ENCODE measurements at regions not wholly inside any gene's neighbourhood (a gene's known extent, or its start where the extent isn't known, plus 50 kb on each side); places are given as distances from the start of the nearest gene placed in this dataset.

- intact Hi-C loops (cut with micrococcal nuclease): no loop called here
Measured at GRCh38 chr10:4494551-4494950, 331.5 kb upstream of the AKR1E2 start.

DNA sequence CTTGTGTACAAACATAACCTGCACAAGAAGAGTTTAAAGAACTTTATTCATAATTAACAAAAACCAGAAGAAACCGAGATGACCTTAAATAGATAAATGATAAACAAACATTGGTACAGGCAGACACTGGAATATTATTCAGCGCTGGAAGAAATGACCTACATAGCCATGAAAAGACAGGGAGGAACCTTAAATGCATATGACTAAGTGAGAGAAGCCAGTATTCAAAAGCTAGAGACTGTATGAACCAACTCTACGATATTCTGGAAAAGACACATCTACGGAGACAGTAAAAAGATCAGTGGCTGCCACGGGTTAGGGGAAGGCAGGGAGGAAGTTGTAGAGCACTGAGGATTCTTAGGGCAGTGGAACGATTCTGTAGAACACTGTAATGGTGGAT is 333.8 kb upstream of the AKR1E2 start:
- intact Hi-C loops (cut with micrococcal nuclease): no loop called here

DNA sequence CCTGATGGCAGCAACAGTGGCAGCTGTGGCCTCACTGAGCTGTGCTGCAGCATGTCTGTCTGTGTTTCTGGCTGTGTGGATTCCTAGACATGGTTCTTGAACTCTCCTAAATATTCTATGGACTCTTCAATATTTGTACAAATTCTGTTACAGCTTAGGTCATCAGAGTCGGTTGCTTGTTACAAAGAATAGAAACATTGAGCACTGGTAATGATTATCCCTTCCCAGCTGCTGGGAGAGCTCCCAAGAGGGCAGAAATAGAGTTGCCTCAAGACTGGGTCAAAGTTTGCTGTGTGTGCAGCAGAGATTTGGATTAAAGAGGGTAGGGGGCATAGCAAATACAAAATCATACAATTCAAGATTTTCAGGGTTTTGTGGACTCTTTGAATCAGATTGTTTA is 337.1 kb upstream of the AKR1E2 start:
- intact Hi-C loops (cut with micrococcal nuclease): no loop called here

- intact Hi-C loops (cut with micrococcal nuclease): no loop called here
Measured at GRCh38 chr10:4485636-4486035, 340.4 kb upstream of the AKR1E2 start.

GRCh38 chr10:4483811-4484210 is 342.2 kb upstream of the AKR1E2 start:
- intact Hi-C loops (cut with micrococcal nuclease): no loop called here

DNA sequence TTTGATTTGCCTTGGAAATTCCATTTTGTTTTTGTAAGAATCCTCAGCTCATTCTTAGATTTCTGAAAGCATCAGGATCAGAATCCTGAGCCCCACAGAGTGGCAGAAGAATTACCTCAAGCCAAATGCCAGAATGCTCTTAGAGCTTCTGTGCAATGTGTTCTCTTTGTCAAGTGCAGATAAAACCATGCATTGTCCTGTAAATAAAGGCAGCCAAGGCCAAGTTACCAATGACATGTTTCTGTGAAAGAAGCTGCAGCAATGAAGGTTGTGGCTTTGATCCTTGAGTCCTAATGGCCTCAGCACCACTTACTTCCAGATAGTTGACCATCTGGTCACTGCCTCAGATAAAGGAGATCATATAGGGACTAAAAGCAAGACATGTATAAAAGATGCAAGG is 343.3 kb upstream of the AKR1E2 start:
- intact Hi-C loops (cut with micrococcal nuclease): no loop called here

GRCh38 chr10:4481192-4481591 is 344.8 kb upstream of the AKR1E2 start:
- intact Hi-C loops (cut with micrococcal nuclease): no loop called here

DNA sequence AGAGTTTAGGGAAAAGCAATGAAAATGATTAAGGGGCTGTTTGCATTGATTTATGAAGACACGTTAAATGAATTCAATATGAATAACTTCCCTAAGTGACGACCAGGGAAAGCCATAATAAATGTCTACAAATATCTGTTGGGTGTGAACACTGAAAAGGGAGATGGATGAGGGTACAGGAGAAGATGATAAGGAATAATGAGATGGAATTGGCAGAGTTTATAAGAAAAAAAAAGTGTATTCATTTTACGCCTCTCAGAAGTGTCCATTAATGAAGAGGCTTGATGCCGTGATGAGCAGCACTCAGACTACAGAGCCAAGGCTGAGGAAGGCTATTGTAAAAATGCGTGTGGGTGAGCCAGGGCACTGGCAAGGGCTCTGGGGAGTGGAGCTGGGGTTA is 346.7 kb upstream of the AKR1E2 start:
- intact Hi-C loops (cut with micrococcal nuclease): no loop called here

DNA sequence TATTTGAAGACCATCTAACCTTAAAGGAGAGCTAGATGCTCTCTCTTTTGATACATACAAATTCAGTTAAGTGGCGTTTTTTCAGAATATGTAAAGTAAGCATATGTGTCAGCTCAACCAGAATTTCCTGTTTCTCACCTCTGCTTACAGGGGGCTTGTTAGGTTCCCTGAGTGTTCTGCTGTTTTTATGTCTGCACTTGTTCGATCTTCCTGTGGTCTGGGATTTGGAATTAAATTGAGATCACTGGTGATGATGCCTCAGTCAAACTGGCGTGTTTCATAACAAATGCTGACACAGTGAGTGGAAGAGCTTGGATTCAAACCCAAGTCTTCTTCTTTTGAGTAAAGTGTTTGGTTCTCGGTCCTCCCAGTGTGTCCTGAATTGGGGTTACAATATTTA is 348.3 kb upstream of the AKR1E2 start:
- intact Hi-C loops (cut with micrococcal nuclease): no loop called here

DNA sequence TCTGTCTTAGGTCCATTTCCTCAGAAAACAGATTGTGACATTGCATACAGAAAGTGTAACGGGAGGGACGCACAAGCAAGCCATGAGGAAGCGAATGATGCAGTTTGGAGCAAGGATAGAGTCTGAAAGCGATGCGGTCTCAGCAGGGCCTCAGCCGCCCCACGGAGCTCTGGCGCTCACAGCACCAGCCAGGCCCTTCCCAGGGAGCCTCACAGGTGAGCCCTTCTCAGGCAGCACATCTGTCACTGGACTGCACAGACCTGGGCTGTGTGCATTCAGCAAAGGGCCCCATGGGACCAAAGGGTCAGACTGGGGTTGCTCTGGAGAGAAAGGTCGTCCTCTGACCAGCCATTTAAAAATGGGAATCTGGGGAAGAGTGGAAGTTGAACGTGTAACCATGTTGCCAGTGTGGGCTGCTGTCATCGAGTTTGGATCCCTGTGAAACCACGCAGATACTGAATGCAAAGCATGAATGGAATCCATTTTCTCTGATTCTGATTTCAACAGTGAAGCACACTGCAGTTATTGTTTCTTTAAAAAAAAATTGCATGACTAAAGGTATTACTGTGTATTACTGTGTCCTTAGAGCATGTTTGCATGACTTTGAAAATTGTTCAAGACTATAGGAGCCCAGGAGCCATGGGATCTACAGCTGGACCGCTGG is 350.0 kb upstream of the AKR1E2 start:
- intact Hi-C loops (cut with micrococcal nuclease): no loop called here

DNA sequence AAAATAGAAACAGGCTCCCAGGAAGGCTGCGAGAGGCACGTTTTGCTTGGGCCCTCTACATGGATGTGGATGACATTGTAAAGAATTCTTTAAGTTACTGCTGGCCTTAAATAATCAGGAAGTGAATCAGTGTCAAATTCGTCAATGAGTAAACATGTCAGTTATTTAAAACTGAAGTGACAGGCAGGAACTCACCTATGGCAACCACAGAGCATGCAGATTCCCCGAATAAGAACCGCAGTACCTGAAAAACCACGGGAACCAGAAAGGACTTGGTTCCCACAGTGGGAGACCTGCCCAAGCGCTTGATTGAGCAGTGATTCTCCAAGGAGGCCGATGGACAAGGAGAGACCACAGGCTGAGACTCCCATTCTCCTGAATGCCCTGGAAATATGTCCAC is 351.2 kb upstream of the AKR1E2 start:
- intact Hi-C loops (cut with micrococcal nuclease): no loop called here

- intact Hi-C loops (cut with micrococcal nuclease): no loop called here
Measured at GRCh38 chr10:4473977-4474376, 352.0 kb upstream of the AKR1E2 start.

DNA sequence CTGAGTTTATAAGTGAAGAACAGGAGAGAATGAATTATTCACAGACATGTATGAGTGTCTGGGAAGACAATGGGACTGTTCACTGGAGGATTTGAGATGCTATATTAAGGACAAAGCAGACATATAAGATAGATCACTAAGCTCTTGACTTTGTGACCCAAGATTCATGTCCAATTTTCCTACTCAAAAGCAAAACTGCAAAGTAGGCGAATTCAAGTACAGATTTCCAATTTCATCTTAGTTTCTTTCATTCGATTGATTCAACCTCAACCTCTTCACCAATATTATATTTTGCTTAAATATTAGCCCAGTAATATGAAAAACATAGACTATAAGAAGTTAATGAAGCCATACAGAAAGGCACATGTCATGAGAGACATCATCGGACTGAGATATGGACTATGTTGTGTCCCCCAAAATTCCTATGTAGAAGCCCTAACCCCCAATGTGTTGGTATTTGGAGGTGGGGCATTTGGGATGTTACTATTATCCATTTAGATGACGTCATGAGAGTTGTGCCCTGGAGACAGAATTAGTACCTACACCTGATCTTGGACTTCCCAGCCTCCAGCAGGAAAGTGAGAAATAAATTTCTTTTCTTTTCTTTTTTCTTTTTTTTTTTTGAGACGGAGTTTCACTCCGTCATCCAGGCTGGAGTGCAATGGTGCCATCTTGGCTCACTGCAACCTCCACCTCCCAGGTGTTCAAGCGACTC is 353.7 kb upstream of the AKR1E2 start:
- intact Hi-C loops (cut with micrococcal nuclease): no loop called here

DNA sequence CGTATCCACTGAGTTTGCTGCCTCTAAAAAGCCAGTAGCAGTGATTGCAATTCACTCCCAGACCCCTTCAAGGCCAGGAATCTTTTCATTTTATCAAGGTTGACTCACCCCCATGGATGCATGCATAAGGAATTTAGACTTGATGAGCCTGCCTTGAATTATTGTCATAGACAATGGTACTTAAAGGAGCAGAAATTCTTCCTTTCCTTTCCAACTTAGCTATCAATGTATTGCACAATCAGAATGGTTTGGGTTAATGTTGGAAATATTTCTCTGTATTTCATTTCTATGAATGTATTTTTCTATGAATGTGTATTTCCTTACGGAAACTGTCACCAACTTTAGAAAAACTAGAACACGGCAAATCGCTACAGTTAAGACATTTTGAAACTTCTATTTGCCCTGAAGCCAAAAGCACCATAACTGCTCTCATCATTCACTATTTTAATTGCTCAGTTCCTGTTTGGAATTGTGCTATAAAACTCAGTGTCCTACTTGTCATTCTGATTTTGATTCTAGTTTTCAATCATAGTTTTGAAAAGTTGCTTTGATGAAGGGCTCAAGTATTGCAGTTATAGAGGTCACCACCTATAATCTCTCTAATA is 355.7 kb upstream of the AKR1E2 start:
- intact Hi-C loops (cut with micrococcal nuclease): no loop called here

GRCh38 chr10:4467481-4467880 is 358.5 kb upstream of the AKR1E2 start:
- intact Hi-C loops (cut with micrococcal nuclease): no loop called here

DNA sequence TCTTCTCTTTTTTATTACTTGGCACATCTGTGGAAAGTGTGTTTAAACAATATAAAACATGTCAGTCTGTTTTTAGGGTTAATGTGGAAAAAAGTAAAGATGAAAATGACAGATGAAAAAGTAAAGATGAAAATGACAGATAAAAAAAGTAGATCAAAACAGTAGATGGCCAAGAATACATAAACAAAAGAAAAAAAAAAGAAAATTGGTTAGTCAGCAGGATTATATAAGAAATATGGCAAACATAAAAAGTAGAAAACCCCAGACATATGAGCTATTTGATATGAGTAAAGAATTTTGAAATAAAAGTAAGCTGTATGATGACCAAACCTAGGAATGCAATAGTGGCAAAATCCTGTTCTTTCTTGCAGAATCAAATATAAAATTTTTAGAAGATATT is 365.7 kb upstream of the AKR1E2 start:
- intact Hi-C loops (cut with micrococcal nuclease): no loop called here

DNA sequence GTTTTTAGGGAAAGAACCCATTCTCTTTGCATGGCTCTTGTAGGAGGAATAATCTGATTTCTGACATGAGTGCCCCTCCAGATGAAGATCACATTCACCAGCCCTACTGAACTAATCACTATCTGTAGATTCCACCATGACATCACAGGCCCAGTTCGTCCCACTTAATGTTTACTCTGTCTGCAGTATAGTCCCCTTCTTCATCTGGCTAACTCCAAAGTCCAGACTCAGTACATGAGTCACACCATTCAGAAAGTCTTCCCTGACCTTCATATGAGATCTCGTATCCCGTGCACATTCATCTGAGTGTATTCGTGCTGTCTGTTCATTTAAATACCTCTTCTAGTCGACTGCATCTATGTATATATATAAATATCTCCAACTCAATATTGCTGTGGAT is 366.5 kb upstream of the AKR1E2 start:
- intact Hi-C loops (cut with micrococcal nuclease): no loop called here

GRCh38 chr10:4457597-4457996 is 368.4 kb upstream of the AKR1E2 start:
- intact Hi-C loops (cut with micrococcal nuclease): no loop called here

- intact Hi-C loops (cut with micrococcal nuclease): no loop called here
Measured at GRCh38 chr10:4456776-4457175, 369.2 kb upstream of the AKR1E2 start.

DNA sequence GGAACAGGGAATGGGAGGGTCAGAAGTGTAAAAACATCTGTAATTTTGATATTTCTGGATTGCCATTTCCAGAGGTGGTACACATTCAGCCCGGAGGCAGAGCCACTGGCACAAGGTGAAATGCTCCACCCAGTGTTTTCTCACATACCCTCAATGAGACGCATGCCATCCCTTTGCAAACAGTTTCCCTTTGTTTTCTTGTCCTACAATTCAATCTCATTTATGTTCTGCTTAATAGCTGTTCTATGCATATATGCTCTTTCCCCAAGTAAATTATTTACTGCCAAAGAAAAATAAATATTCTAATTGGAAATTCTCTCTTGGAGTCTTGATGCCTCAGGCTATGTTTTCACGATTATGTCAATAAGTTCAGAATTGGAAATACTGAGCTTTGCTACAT is 369.7 kb upstream of the AKR1E2 start:
- intact Hi-C loops (cut with micrococcal nuclease): no loop called here

- intact Hi-C loops (cut with micrococcal nuclease): no loop called here
Measured at GRCh38 chr10:4453950-4454349, 372.1 kb upstream of the AKR1E2 start.

GRCh38 chr10:4453276-4453675 is 372.7 kb upstream of the AKR1E2 start:
- intact Hi-C loops (cut with micrococcal nuclease): no loop called here
